ENCODE measurements at regions not wholly inside any gene's neighbourhood (a gene's known extent, or its start where the extent isn't known, plus 50 kb on each side); places are given as distances from the start of the nearest gene placed in this dataset.

- TF ChIP-seq CTCF (IDR thresholded peaks at IDR 0.05) = no peak
- TF ChIP-seq EZH2 (IDR thresholded peaks at IDR 0.05) = no peak
These were observed 50.9 kb downstream of the PLXNA1 start for GRCh38 chr3:127033786-127034185.
